Loucy (cell line): ENCODE measurements at regions not wholly inside any gene's neighbourhood (a gene's known extent, or its start where the extent isn't known, plus 50 kb on each side); places are given as distances from the start of the nearest gene placed in this dataset.

Experiments used
- EZH2phosphoT487 ChIP-seq: fragments of 200-600 bp; IDR thresholded peaks from 2 replicates; pipeline ENCODE4 v1.6.1; 2018; ENCODE audit warnings: antibody characterized with exemption, mild to moderate bottlenecking, moderate library complexity, borderline replicate concordance
- TF ChIP-seq, protein P1 (sequence below): fragments of 200-600 bp; sonication (generic); conservative IDR thresholded peaks from 2 replicates; pipeline ENCODE4 v1.5.1; 2014; ENCODE audit warnings: mild to moderate bottlenecking, antibody characterized with exemption, low read length

- TF ChIP-seq, protein P1, sequence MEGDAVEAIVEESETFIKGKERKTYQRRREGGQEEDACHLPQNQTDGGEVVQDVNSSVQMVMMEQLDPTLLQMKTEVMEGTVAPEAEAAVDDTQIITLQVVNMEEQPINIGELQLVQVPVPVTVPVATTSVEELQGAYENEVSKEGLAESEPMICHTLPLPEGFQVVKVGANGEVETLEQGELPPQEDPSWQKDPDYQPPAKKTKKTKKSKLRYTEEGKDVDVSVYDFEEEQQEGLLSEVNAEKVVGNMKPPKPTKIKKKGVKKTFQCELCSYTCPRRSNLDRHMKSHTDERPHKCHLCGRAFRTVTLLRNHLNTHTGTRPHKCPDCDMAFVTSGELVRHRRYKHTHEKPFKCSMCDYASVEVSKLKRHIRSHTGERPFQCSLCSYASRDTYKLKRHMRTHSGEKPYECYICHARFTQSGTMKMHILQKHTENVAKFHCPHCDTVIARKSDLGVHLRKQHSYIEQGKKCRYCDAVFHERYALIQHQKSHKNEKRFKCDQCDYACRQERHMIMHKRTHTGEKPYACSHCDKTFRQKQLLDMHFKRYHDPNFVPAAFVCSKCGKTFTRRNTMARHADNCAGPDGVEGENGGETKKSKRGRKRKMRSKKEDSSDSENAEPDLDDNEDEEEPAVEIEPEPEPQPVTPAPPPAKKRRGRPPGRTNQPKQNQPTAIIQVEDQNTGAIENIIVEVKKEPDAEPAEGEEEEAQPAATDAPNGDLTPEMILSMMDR: no peak
- TF ChIP-seq EZH2phosphoT487: no peak
These were observed 136.0 kb upstream of the SERTAD2 start for GRCh38 chr2:64789466-64790320.
